GM12878 (cell line): ENCODE measurements at regions not wholly inside any gene's neighbourhood (a gene's known extent, or its start where the extent isn't known, plus 50 kb on each side); places are given as distances from the start of the nearest gene placed in this dataset.

Experiments used
- CBFB ChIP-seq: IDR thresholded peaks from 2 replicates; pipeline ENCODE4 v1.6.1; 2016; ENCODE audit warnings: antibody characterized with exemption, low read depth
- CTCF ChIP-seq, 3 experiments: IDR thresholded peaks in 2 of 3; conservative IDR thresholded peaks in 1 of 3; 2 replicates each; pipeline ENCODE4 v1.5.1; 2011; ENCODE audit warnings: low read depth in 3 of 3, low read length in 3 of 3, mild to moderate bottlenecking in 3 of 3, control low read depth in 2 of 3, moderate library complexity in 2 of 3, inconsistent platforms in 1 of 3, mixed read lengths in 1 of 3; ENCODE audit not compliant: control insufficient read depth in 2 of 3, insufficient read depth in 1 of 3; ENCODE audit errors: extremely low read depth in 1 of 3
- CUX1 ChIP-seq: IDR thresholded peaks from 2 replicates; pipeline ENCODE4 v1.6.1; 2012; ENCODE audit warnings: improper control_type of control experiment, low read depth, low read length; ENCODE audit not compliant: insufficient replicate concordance
- EP300 ChIP-seq, 2 experiments: fragments of 150-350 bp in 1 of 2; IDR thresholded peaks; 2 replicates each; pipeline ENCODE4 v1.6.1; 2011 to 2012; ENCODE audit warnings: low read depth in 2 of 2, low read length in 2 of 2, borderline replicate concordance in 1 of 2, improper control_type of control experiment in 1 of 2, inconsistent platforms in 1 of 2; ENCODE audit not compliant: control insufficient read depth in 1 of 2
- EZH2 ChIP-seq: IDR thresholded peaks from 2 replicates; pipeline ENCODE4 v1.6.1; 2012; ENCODE audit warnings: low read depth, mild to moderate bottlenecking, control low read depth, inconsistent platforms, low read length, borderline replicate concordance; ENCODE audit not compliant: control insufficient read depth
- FOS ChIP-seq: IDR thresholded peaks from 3 replicates; pipeline ENCODE4 v1.6.1; 2011; ENCODE audit warnings: borderline replicate concordance; ENCODE audit not compliant: insufficient read length; ENCODE audit errors: extremely low read depth
- MYC ChIP-seq: IDR thresholded peaks from 2 replicates; pipeline ENCODE4 v1.6.1; 2011; ENCODE audit warnings: mild to moderate bottlenecking, low read length, moderate library complexity, inconsistent platforms; ENCODE audit not compliant: insufficient read depth, insufficient replicate concordance, insufficient read length, severe bottlenecking
- PBX3 ChIP-seq: IDR thresholded peaks from 2 replicates; pipeline ENCODE4 v1.6.1; 2011; ENCODE audit warnings: mild to moderate bottlenecking, low read depth, low read length, moderate library complexity; ENCODE audit not compliant: insufficient replicate concordance
- POLR2A ChIP-seq: IDR thresholded peaks from 2 replicates; pipeline ENCODE4 v1.6.1; 2011; ENCODE audit warnings: low read depth, mild to moderate bottlenecking, low read length
- POLR2AphosphoS2 ChIP-seq: IDR thresholded peaks from 2 replicates; pipeline ENCODE4 v1.6.1; 2011; ENCODE audit warnings: low read depth, mild to moderate bottlenecking, low read length, improper control_type of control experiment, moderate library complexity
- SMC3 ChIP-seq: IDR thresholded peaks from 2 replicates; pipeline ENCODE4 v1.6.1; 2011; ENCODE audit warnings: low read length, improper control_type of control experiment, borderline replicate concordance

DNA sequence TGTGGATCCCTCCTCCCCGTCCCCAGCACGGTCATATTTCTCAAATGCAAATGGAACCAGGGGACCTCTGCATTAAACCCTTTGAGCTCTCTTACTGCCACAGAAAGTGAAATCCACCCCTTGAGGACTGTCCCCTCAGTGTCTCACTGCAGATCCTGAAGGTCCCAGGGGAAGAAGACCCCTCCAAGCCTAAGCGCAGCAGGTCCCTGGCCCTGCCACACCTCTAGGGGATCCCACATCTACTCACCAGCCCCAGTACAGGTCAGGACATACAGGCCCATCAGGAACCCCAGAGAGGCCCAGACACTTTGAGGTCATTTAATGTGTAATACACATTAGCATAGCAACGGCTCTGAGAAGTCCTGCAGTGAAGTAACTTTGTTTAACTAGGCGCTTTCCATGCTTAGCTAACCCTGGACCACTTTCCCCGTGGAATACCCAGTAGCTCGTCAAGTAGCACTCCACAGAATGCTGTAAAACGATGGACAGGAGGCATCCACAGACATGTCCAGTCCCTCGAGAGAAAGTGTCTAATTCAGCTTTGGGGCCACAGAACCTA, 54.7 kb upstream of the ALDH1B1 start:
- TF ChIP-seq CTCF (IDR thresholded peaks at IDR 0.05 in 2 of 3, conservative IDR thresholded peaks at IDR 0.05 in 1 of 3; ENCODE audit: control insufficient read depth in 2 of 3, extremely low read depth in 1 of 3, insufficient read depth in 1 of 3, low read depth in 3 of 3, low read length in 3 of 3), result no peak
- TF ChIP-seq POLR2A, result no peak
- TF ChIP-seq EP300 (IDR thresholded peaks at IDR 0.05; ENCODE audit: borderline replicate concordance in 1 of 2, control insufficient read depth in 1 of 2, low read depth in 2 of 2, low read length in 2 of 2), result no peak
- no peak for TF ChIP-seq MYC
- TF ChIP-seq PBX3, result no peak
- no peak for TF ChIP-seq EZH2
- no peak for TF ChIP-seq SMC3
- TF ChIP-seq FOS, result no peak
- no peak for TF ChIP-seq CUX1
- no peak for TF ChIP-seq POLR2AphosphoS2
- no peak for TF ChIP-seq CBFB
